ENCODE measurements at regions not wholly inside any gene's neighbourhood (a gene's known extent, or its start where the extent isn't known, plus 50 kb on each side); places are given as distances from the start of the nearest gene placed in this dataset.

- Histone ChIP-seq H3K4me3 (no peak overlapping the region), H3K36me3 (no peaks in the 10 kb centered on the region), H3K27me3 (replicated peaks; ENCODE audit: insufficient read depth) (no peaks in the 10 kb centered on the region), H3K9me3 (no peaks in the 10 kb centered on the region), H3K4me1 (ENCODE audit: control insufficient read depth in 1 of 2, low read depth in 2 of 2) (no peaks in the 10 kb centered on the region), H3K27ac (no peak overlapping the region)
- TF ChIP-seq, protein P1, sequence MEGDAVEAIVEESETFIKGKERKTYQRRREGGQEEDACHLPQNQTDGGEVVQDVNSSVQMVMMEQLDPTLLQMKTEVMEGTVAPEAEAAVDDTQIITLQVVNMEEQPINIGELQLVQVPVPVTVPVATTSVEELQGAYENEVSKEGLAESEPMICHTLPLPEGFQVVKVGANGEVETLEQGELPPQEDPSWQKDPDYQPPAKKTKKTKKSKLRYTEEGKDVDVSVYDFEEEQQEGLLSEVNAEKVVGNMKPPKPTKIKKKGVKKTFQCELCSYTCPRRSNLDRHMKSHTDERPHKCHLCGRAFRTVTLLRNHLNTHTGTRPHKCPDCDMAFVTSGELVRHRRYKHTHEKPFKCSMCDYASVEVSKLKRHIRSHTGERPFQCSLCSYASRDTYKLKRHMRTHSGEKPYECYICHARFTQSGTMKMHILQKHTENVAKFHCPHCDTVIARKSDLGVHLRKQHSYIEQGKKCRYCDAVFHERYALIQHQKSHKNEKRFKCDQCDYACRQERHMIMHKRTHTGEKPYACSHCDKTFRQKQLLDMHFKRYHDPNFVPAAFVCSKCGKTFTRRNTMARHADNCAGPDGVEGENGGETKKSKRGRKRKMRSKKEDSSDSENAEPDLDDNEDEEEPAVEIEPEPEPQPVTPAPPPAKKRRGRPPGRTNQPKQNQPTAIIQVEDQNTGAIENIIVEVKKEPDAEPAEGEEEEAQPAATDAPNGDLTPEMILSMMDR (IDR thresholded peaks at IDR 0.05) = no peak
- ATAC-seq (ENCODE audit: insufficient number of reproducible peaks, low FRiP score, low read depth) = no peak
- no peak for DNase-seq (ENCODE audit: low spot score)
These were observed 1325.5 kb downstream of the XPNPEP1 start for GRCh38 chr10:108597657-108598319.

DNA sequence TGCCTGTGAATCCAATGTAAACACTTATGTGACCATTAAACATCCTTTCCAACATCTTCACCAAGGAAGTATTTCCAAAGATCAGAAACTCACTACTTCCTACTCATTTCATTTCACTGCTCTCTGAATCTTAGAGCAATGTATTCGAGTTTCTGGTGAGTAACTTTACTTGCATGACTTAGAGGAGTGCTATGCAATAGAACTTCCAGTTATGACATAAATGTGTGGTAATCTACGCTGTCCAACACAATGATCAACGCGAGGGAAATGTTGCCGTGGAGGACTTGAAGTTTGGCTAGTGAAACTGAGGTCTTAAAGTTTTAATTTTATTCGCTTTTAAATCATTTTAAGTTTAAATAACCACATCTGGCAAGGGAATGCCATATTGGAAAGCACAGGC, 1326.3 kb downstream of the XPNPEP1 start:
- Histone ChIP-seq H3K27ac (no peak overlapping the region), H3K4me1 (ENCODE audit: control insufficient read depth in 1 of 2, low read depth in 2 of 2) (no peaks in the 10 kb centered on the region), H3K27me3 (replicated peaks; ENCODE audit: insufficient read depth) (no peaks in the 10 kb centered on the region), H3K9me3 (no peaks in the 10 kb centered on the region), H3K36me3 (no peaks in the 10 kb centered on the region), H3K4me3 (no peak overlapping the region)
- DNase-seq (ENCODE audit: low spot score) (no peak), ATAC-seq (ENCODE audit: insufficient number of reproducible peaks, low FRiP score, low read depth) (no peak)
- TF ChIP-seq, protein P1 (IDR thresholded peaks at IDR 0.05) = no peak

- DNase-seq (ENCODE audit: low spot score) (no peak), ATAC-seq (ENCODE audit: insufficient number of reproducible peaks, low FRiP score, low read depth) (no peak)
- Histone ChIP-seq H3K27me3 (replicated peaks; ENCODE audit: insufficient read depth) (no peaks in the 10 kb centered on the region), H3K9me3 (no peaks in the 10 kb centered on the region), H3K4me1 (ENCODE audit: control insufficient read depth in 1 of 2, low read depth in 2 of 2) (no peaks in the 10 kb centered on the region), H3K4me3 (no peak overlapping the region), H3K36me3 (no peaks in the 10 kb centered on the region), H3K27ac (no peak overlapping the region)
- TF ChIP-seq, protein P1 (IDR thresholded peaks at IDR 0.05) = no peak
These were observed 1330.4 kb downstream of the XPNPEP1 start for GRCh38 chr10:108592956-108593355.

- TF ChIP-seq, protein P1 (IDR thresholded peaks at IDR 0.05) = no peak
- Histone ChIP-seq H3K4me1 (ENCODE audit: control insufficient read depth in 1 of 2, low read depth in 2 of 2) (no peaks in the 10 kb centered on the region), H3K27ac (no peak overlapping the region), H3K27me3 (replicated peaks; ENCODE audit: insufficient read depth) (no peaks in the 10 kb centered on the region), H3K36me3 (no peaks in the 10 kb centered on the region), H3K9me3 (no peaks in the 10 kb centered on the region), H3K4me3 (no peak overlapping the region)
- ATAC-seq (ENCODE audit: insufficient number of reproducible peaks, low FRiP score, low read depth) (no peak), DNase-seq (ENCODE audit: low spot score) (no peak)
These were observed 1331.9 kb downstream of the XPNPEP1 start for GRCh38 chr10:108591417-108591816.

- DNase-seq (ENCODE audit: low spot score) (no peak), ATAC-seq (ENCODE audit: insufficient number of reproducible peaks, low FRiP score, low read depth) (no peak)
- TF ChIP-seq, protein P1 (IDR thresholded peaks at IDR 0.05) = no peak
- H3K4me3 ChIP-seq = no peak overlapping the region
- no peaks in the 10 kb centered on the region for H3K4me1 ChIP-seq (ENCODE audit: control insufficient read depth in 1 of 2, low read depth in 2 of 2)
- H3K36me3 ChIP-seq = no peaks in the 10 kb centered on the region
- no peak overlapping the region for H3K27ac ChIP-seq
- H3K27me3 ChIP-seq (replicated peaks; ENCODE audit: insufficient read depth) = no peaks in the 10 kb centered on the region
- H3K9me3 ChIP-seq = no peaks in the 10 kb centered on the region
These were observed 1336.9 kb downstream of the XPNPEP1 start for GRCh38 chr10:108586424-108586823.
